Neural crest cell (in vitro differentiated cells): ENCODE measurements at regions not wholly inside any gene's neighbourhood (a gene's known extent, or its start where the extent isn't known, plus 50 kb on each side); places are given as distances from the start of the nearest gene placed in this dataset.

Experiments
- DNase-seq: peaks from one replicate; pipeline ENCODE4 v3.0.0; 2021; ENCODE audit warnings: low read depth, mixed read lengths, low spot score
- H3K27ac Mint-ChIP-seq: one replicate; pipeline ENCODE4 v1.8.0; 2021; ENCODE audit warnings: mild to moderate bottlenecking, mixed read lengths; ENCODE audit not compliant: unreplicated experiment
- H3K27me3 Mint-ChIP-seq: 2 replicates; pipeline ENCODE4 v1.8.0; 2021; ENCODE audit warnings: low read depth, mild to moderate bottlenecking, mixed read lengths
- H3K36me3 Mint-ChIP-seq: 2 replicates; pipeline ENCODE4 v1.8.0; 2021; ENCODE audit warnings: low read depth, mild to moderate bottlenecking, mixed read lengths
- H3K4me1 Mint-ChIP-seq: 2 replicates; pipeline ENCODE4 v1.8.0; 2021; ENCODE audit warnings: mixed read lengths
- H3K4me3 Mint-ChIP-seq: one replicate; pipeline ENCODE4 v1.8.0; 2021; ENCODE audit warnings: mild to moderate bottlenecking, mixed read lengths
- H3K9me3 Mint-ChIP-seq: 2 replicates; pipeline ENCODE4 v1.8.0; 2021; ENCODE audit warnings: mixed read lengths
- TF ChIP-seq, protein P1 (sequence below): fragments of 200-600 bp; sonication (generic); conservative IDR thresholded peaks from 2 replicates; pipeline ENCODE4 v1.5.0; 2021; ENCODE audit warnings: antibody characterized with exemption, mild to moderate bottlenecking

DNA sequence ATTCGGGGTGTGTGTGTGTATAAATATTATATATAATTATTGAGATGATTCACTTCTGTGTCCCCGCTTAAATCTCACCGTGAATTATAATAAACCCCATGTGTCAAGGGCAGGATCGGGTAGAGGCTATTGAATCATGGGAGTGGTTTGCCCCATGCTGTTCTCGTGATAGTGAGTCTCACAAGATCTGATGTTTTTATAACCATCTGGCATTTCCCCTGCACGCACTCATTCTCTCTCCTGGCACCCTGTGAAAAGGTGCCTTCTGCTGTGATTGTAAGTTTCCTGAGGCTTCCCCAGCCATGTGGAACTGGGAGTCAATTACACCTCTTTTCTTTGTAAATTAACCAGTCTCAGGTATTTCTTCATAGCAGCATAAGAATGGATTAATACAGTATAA, 851.4 kb upstream of the AGA start:
- no peak overlapping the region for H3K27ac Mint-ChIP-seq
- no peaks in the 10 kb centered on the region for H3K27me3 Mint-ChIP-seq
- no peak overlapping the region for H3K4me3 Mint-ChIP-seq
- DNase-seq, result no peak
- no peaks in the 10 kb centered on the region for H3K9me3 Mint-ChIP-seq
- no peaks in the 10 kb centered on the region for H3K4me1 Mint-ChIP-seq
- TF ChIP-seq, protein P1, sequence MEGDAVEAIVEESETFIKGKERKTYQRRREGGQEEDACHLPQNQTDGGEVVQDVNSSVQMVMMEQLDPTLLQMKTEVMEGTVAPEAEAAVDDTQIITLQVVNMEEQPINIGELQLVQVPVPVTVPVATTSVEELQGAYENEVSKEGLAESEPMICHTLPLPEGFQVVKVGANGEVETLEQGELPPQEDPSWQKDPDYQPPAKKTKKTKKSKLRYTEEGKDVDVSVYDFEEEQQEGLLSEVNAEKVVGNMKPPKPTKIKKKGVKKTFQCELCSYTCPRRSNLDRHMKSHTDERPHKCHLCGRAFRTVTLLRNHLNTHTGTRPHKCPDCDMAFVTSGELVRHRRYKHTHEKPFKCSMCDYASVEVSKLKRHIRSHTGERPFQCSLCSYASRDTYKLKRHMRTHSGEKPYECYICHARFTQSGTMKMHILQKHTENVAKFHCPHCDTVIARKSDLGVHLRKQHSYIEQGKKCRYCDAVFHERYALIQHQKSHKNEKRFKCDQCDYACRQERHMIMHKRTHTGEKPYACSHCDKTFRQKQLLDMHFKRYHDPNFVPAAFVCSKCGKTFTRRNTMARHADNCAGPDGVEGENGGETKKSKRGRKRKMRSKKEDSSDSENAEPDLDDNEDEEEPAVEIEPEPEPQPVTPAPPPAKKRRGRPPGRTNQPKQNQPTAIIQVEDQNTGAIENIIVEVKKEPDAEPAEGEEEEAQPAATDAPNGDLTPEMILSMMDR, result no peak
- no peaks in the 10 kb centered on the region for H3K36me3 Mint-ChIP-seq

DNA sequence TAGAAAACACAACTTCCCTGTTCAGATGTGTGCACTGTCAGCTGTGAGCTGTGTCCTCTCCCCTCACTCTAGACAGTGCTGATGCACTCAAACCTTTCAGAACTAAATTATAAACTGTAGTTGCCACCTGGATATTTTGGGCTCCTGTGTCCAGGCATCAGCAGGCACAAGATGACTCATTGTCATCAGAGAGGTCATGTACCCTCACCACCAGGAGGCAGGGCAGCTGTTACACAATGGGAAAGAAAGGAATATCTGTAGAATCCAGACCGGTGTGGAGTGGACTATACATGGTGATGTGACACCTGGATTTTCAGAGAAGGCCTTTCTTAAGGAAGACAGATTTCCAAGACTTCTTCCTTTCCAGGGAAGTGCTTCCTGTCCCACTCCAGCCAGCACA, 854.4 kb upstream of the AGA start:
- DNase-seq, result no peak
- H3K27ac Mint-ChIP-seq, result no peak overlapping the region
- no peaks in the 10 kb centered on the region for H3K9me3 Mint-ChIP-seq
- H3K4me3 Mint-ChIP-seq, result no peak overlapping the region
- TF ChIP-seq, protein P1, result no peak
- no peaks in the 10 kb centered on the region for H3K27me3 Mint-ChIP-seq
- no peaks in the 10 kb centered on the region for H3K4me1 Mint-ChIP-seq
- H3K36me3 Mint-ChIP-seq, result no peaks in the 10 kb centered on the region

DNA sequence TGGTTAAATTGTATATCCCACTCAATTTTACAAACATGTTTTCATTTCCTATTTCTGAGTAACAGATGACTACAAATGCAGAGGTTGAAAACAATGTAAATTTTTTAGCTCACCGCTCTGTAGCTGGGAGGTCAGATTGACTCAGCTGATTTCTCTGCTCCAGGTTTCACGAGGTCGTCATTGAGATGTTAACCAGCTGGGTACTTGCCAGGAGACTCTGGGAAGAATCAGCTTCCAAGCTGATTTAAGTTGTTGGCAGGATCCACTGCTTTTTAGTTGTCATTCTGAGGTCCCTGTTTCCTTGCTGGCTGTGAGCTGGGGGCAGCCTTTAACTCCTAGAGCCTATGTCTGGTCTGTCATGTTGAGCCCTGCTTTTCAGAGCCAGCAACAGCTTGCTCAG, 864.3 kb upstream of the AGA start:
- Mint-ChIP-seq H3K9me3 (no peaks in the 10 kb centered on the region), H3K27ac (no peak overlapping the region), H3K36me3 (no peaks in the 10 kb centered on the region), H3K27me3 (no peaks in the 10 kb centered on the region), H3K4me1 (no peaks in the 10 kb centered on the region), H3K4me3 (no peak overlapping the region)
- TF ChIP-seq, protein P1, result no peak
- DNase-seq, result no peak

DNA sequence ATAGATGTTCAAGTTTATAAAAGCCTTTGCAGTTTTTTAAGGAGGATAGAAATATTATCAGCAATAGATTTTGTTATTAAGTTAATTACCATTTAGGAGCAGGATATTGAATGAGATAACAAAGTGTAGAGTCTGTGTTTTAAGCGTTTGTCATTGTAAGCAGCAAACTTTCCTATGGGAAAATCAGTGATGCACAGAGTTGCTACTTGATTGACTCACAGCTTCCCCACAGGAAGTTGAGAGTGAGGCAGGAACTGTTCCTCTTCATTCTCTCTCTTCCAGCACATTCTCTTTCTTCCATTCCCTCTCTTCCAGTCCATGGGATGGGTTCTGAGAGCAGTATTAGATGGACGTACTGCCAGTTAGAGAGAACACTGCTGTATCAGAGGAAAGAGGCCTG, 867.7 kb upstream of the AGA start:
- no peaks in the 10 kb centered on the region for H3K9me3 Mint-ChIP-seq
- no peak overlapping the region for H3K4me3 Mint-ChIP-seq
- H3K27me3 Mint-ChIP-seq, result no peaks in the 10 kb centered on the region
- DNase-seq, result no peak
- H3K36me3 Mint-ChIP-seq, result no peaks in the 10 kb centered on the region
- no peaks in the 10 kb centered on the region for H3K4me1 Mint-ChIP-seq
- TF ChIP-seq, protein P1, result no peak
- no peak overlapping the region for H3K27ac Mint-ChIP-seq

DNA sequence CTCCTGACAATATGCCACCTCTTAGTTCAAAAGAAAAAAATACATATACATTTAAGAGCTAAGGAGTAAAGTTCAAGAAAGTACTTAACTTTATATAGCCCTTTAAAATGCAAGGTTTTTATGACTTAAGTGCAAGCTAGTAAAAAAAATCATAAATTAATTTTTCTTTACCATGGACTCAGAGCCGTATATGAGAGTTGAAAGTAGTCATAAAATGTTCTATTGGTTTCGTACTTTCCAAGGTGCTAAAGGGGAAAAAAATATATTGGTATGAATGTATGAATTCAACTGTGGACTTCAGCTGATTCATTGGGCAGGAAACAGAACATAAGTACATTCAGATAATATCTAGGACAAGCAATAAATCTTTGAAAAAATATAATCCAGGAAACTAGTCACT, 869.8 kb upstream of the AGA start:
- no peaks in the 10 kb centered on the region for H3K9me3 Mint-ChIP-seq
- no peak overlapping the region for H3K4me3 Mint-ChIP-seq
- H3K27ac Mint-ChIP-seq, result no peak overlapping the region
- H3K36me3 Mint-ChIP-seq, result no peaks in the 10 kb centered on the region
- no peaks in the 10 kb centered on the region for H3K4me1 Mint-ChIP-seq
- TF ChIP-seq, protein P1, result no peak
- no peak for DNase-seq
- no peaks in the 10 kb centered on the region for H3K27me3 Mint-ChIP-seq

DNA sequence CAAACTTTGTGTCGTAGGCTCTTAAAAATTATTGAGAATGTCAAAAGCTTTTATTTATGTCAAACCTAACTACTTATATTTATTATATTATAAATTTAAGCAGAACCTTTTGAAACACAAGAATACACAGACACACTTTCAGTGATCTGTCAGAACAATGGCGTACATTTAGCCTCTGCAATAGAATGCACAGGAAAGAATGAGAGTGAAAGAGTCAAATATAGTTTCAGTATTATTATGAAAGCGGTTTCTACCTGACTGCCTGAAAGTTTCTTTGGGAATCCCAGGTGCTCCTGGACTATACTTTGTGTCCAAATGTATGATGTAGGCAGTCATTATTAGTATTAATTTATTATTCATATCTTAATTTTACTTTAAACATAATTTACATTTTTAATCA, 872.0 kb upstream of the AGA start:
- Mint-ChIP-seq H3K27me3 (no peaks in the 10 kb centered on the region), H3K4me3 (no peak overlapping the region), H3K4me1 (no peaks in the 10 kb centered on the region), H3K27ac (no peak overlapping the region), H3K36me3 (no peaks in the 10 kb centered on the region), H3K9me3 (peaks cover 4% of the 10 kb centered on the region)
- no peak for DNase-seq
- TF ChIP-seq, protein P1, result no peak
